ENCODE measurements at regions not wholly inside any gene's neighbourhood (a gene's known extent, or its start where the extent isn't known, plus 50 kb on each side); places are given as distances from the start of the nearest gene placed in this dataset.

- TF ChIP-seq CTCF (IDR thresholded peaks at IDR 0.05; ENCODE audit: low read length) (no peak), EZH2 (optimal IDR thresholded peaks at IDR 0.05; ENCODE audit: low read depth, low read length) (no peak)
Measured at GRCh38 chr1:36597514-36597913, 114.8 kb upstream of the CSF3R start.
